Cardiac fibroblast (primary cell): ENCODE measurements at regions not wholly inside any gene's neighbourhood (a gene's known extent, or its start where the extent isn't known, plus 50 kb on each side); places are given as distances from the start of the nearest gene placed in this dataset.
"Not testable (repeated sequence)": the region's sequence is repeated elsewhere in the genome, so short reads cannot be mapped to it uniquely, and the experiment has no call there.

Source experiments
- DNase-seq, 2 donors: peaks; one replicate each; pipeline versions ENCODE4 v3.0.0 to v3.0.0-alpha.2; 2010; ENCODE audit warnings: low read depth in 2 of 2
- H3K4me3 ChIP-seq, 2 donors: replicated peaks in 1 of 2; 1 replicate in 1 of 2; 2 replicates in 1 of 2; pipeline ENCODE4 v1.5.1; 2011; ENCODE audit warnings: low read depth in 2 of 2, low read length in 2 of 2, mild to moderate bottlenecking in 2 of 2, moderate library complexity in 1 of 2
- CTCF ChIP-seq: IDR thresholded peaks from one replicate; pipeline ENCODE4 v1.5.1; 2011; ENCODE audit warnings: low read depth, mild to moderate bottlenecking, low read length, inconsistent platforms

- no peak for TF ChIP-seq CTCF
- H3K4me3 ChIP-seq: no peak overlapping the region
- no peak for DNase-seq
These were observed 320.2 kb downstream of the MEX3B start for GRCh38 chr15:81725590-81725989.

- no peak for TF ChIP-seq CTCF
- no peak overlapping the region for H3K4me3 ChIP-seq
- DNase-seq: no peak
These were observed 321.3 kb downstream of the MEX3B start for GRCh38 chr15:81724536-81724935.

- no peak for DNase-seq
- TF ChIP-seq CTCF: no peak
- H3K4me3 ChIP-seq: no peak overlapping the region
These were observed 322.1 kb downstream of the MEX3B start for GRCh38 chr15:81723701-81724100.

GRCh38 chr15:81723113-81723651, 322.6 kb downstream of the MEX3B start:
- no peak for TF ChIP-seq CTCF
- DNase-seq: no peak
- no peak overlapping the region for H3K4me3 ChIP-seq

- not testable (repeated sequence) for H3K4me3 ChIP-seq, DNase-seq
These were observed 329.4 kb downstream of the MEX3B start for GRCh38 chr15:81716468-81716867.

GRCh38 chr15:81710328-81710727, 335.5 kb downstream of the MEX3B start:
- H3K4me3 ChIP-seq: no peak overlapping the region
- TF ChIP-seq CTCF: no peak
- DNase-seq: no peak

GRCh38 chr15:81706816-81707346, 332.9 kb upstream of the TMC3 start:
- DNase-seq, H3K4me3 ChIP-seq: not testable (repeated sequence)

GRCh38 chr15:81705727-81706126, 331.7 kb upstream of the TMC3 start:
- H3K4me3 ChIP-seq, DNase-seq: not testable (repeated sequence)
